Panc1 (cell line): ENCODE measurements at regions not wholly inside any gene's neighbourhood (a gene's known extent, or its start where the extent isn't known, plus 50 kb on each side); places are given as distances from the start of the nearest gene placed in this dataset.

Experiments
- ATAC-seq: fragments of 200-7000 bp; cut with Tn5 transposase; 2 replicates; pipeline ENCODE4 v1.9.1; 2020; ENCODE audit warnings: mild to moderate bottlenecking, moderate library complexity
- BruUV-seq: library from RNA; stranded (reverse); fragments of 400-500 nt; replicated peaks from 2 replicates; lab custom pipeline; 2021; lab: Mats Ljungman, UMichigan
- CTCF ChIA-PET: fragments of 300-600 bp; sonication (Branson Sonifier 250); formaldehyde crosslinking; loops from one replicate; lab custom pipeline; 2022; ENCODE audit warnings: antibody characterized with exemption; lab: Charles Lee
- POLR2A ChIA-PET: fragments of 300-600 bp; sonication (Branson Sonifier 250); formaldehyde crosslinking; loops from one replicate; lab custom pipeline; 2022; ENCODE audit warnings: antibody characterized with exemption; lab: Charles Lee
- DNase-seq: peaks from one replicate; pipeline ENCODE4 v3.0.0-alpha.2; 2010; ENCODE audit warnings: low read depth, low spot score
- H3K27ac ChIP-seq: 2 replicates; pipeline ENCODE4 v1.5.1; 2011; ENCODE audit warnings: mild to moderate bottlenecking, low read length, inconsistent platforms
- H3K27me3 ChIP-seq: fragments of 200-500 bp; sonication (Bioruptor generic); 2 replicates; pipeline ENCODE4 v1.6.0; 2014; ENCODE audit warnings: low read length, inconsistent platforms; ENCODE audit not compliant: control insufficient read depth, insufficient read depth
- H3K36me3 ChIP-seq: fragments of 200-500 bp; sonication (Bioruptor generic); 2 replicates; pipeline ENCODE4 v1.5.1; 2014; ENCODE audit warnings: inconsistent platforms, mild to moderate bottlenecking, low read length, moderate library complexity; ENCODE audit not compliant: control insufficient read depth, insufficient read depth
- H3K4me1 ChIP-seq: 2 replicates; pipeline ENCODE4 v1.5.1; 2011; ENCODE audit warnings: inconsistent platforms, mild to moderate bottlenecking, low read length, moderate library complexity; ENCODE audit not compliant: control insufficient read depth, insufficient read depth
- H3K4me3 ChIP-seq, 2 experiments: 2 replicates each; pipeline ENCODE4 v1.5.1; 2011 to 2012; ENCODE audit warnings: low read depth in 2 of 2, low read length in 2 of 2, mild to moderate bottlenecking in 2 of 2, inconsistent platforms in 1 of 2, moderate library complexity in 1 of 2
- H3K9me3 ChIP-seq: fragments of 200-500 bp; sonication (Bioruptor generic); 2 replicates; pipeline ENCODE4 v1.5.1; 2014; ENCODE audit warnings: low read depth, mild to moderate bottlenecking, inconsistent platforms, low read length, moderate library complexity; ENCODE audit not compliant: control insufficient read depth, insufficient read depth
- POLR2AphosphoS5 ChIP-seq: IDR thresholded peaks from 2 replicates; pipeline ENCODE4 v1.6.1; 2012; ENCODE audit warnings: mild to moderate bottlenecking, low read depth, low read length, moderate library complexity
- SIN3A ChIP-seq: IDR thresholded peaks from 2 replicates; pipeline ENCODE4 v1.6.1; 2012; ENCODE audit warnings: low read depth, mild to moderate bottlenecking, low read length, moderate library complexity, borderline replicate concordance; ENCODE audit not compliant: insufficient read depth
- TCF7L2 ChIP-seq: IDR thresholded peaks from 2 replicates; pipeline ENCODE4 v1.6.1; 2011; ENCODE audit warnings: mild to moderate bottlenecking, low read depth, low read length, inconsistent platforms
- in situ Hi-C: cut with HindIII; loops from 2 replicates; pipeline ENCODE4 v1.10.0; 2016; ENCODE audit warnings: low sequenced_read_pairs, low pct_unique_long_range_greater_than_20kb
- intact Hi-C: fragments of 100-400 bp; cut with micrococcal nuclease; formaldehyde crosslinking; loops from one replicate; pipeline ENCODE4 v1.10.0; 2022; ENCODE audit not compliant: unreplicated experiment
- TF ChIP-seq, protein P1 (sequence below): fragments of 450-650 bp; IDR thresholded peaks from 2 replicates; pipeline ENCODE4 v1.5.1; 2017; ENCODE audit warnings: mild to moderate bottlenecking
- TF ChIP-seq, protein P2 (sequence below), 2 experiments: IDR thresholded peaks; 2 replicates each; pipeline ENCODE4 v1.6.1; 2011 to 2012; ENCODE audit warnings: low read depth in 2 of 2, control low read depth in 1 of 2, low read length in 1 of 2, mild to moderate bottlenecking in 1 of 2, moderate library complexity in 1 of 2; ENCODE audit not compliant: insufficient read depth in 1 of 2

GRCh38 chr11:31922450-31922849 lies 111.3 kb upstream of the PAX6 start:
- intact Hi-C loops (no loop called here), in situ Hi-C loops (no loop called here)
- ATAC-seq (no peak), DNase-seq (no peak)
- TF ChIP-seq, protein P1, sequence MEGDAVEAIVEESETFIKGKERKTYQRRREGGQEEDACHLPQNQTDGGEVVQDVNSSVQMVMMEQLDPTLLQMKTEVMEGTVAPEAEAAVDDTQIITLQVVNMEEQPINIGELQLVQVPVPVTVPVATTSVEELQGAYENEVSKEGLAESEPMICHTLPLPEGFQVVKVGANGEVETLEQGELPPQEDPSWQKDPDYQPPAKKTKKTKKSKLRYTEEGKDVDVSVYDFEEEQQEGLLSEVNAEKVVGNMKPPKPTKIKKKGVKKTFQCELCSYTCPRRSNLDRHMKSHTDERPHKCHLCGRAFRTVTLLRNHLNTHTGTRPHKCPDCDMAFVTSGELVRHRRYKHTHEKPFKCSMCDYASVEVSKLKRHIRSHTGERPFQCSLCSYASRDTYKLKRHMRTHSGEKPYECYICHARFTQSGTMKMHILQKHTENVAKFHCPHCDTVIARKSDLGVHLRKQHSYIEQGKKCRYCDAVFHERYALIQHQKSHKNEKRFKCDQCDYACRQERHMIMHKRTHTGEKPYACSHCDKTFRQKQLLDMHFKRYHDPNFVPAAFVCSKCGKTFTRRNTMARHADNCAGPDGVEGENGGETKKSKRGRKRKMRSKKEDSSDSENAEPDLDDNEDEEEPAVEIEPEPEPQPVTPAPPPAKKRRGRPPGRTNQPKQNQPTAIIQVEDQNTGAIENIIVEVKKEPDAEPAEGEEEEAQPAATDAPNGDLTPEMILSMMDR = no peak
- no peak for TF ChIP-seq POLR2AphosphoS5
- no peak for TF ChIP-seq TCF7L2
- TF ChIP-seq SIN3A = no peak
- TF ChIP-seq, protein P2, sequence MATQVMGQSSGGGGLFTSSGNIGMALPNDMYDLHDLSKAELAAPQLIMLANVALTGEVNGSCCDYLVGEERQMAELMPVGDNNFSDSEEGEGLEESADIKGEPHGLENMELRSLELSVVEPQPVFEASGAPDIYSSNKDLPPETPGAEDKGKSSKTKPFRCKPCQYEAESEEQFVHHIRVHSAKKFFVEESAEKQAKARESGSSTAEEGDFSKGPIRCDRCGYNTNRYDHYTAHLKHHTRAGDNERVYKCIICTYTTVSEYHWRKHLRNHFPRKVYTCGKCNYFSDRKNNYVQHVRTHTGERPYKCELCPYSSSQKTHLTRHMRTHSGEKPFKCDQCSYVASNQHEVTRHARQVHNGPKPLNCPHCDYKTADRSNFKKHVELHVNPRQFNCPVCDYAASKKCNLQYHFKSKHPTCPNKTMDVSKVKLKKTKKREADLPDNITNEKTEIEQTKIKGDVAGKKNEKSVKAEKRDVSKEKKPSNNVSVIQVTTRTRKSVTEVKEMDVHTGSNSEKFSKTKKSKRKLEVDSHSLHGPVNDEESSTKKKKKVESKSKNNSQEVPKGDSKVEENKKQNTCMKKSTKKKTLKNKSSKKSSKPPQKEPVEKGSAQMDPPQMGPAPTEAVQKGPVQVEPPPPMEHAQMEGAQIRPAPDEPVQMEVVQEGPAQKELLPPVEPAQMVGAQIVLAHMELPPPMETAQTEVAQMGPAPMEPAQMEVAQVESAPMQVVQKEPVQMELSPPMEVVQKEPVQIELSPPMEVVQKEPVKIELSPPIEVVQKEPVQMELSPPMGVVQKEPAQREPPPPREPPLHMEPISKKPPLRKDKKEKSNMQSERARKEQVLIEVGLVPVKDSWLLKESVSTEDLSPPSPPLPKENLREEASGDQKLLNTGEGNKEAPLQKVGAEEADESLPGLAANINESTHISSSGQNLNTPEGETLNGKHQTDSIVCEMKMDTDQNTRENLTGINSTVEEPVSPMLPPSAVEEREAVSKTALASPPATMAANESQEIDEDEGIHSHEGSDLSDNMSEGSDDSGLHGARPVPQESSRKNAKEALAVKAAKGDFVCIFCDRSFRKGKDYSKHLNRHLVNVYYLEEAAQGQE (IDR thresholded peaks at IDR 0.05; ENCODE audit: insufficient read depth in 1 of 2, low read depth in 2 of 2, low read length in 1 of 2) = no peak
- Histone ChIP-seq H3K36me3 (no peaks in the 10 kb centered on the region), H3K27me3 (peaks cover 6% of the 10 kb centered on the region), H3K9me3 (no peaks in the 10 kb centered on the region), H3K27ac (no peak overlapping the region), H3K4me3 (no peak overlapping the region), H3K4me1 (no peaks in the 10 kb centered on the region)
- CTCF ChIA-PET = no interaction called here
- POLR2A ChIA-PET = no interaction called here
- BruUV-seq = no TSS peak

DNA sequence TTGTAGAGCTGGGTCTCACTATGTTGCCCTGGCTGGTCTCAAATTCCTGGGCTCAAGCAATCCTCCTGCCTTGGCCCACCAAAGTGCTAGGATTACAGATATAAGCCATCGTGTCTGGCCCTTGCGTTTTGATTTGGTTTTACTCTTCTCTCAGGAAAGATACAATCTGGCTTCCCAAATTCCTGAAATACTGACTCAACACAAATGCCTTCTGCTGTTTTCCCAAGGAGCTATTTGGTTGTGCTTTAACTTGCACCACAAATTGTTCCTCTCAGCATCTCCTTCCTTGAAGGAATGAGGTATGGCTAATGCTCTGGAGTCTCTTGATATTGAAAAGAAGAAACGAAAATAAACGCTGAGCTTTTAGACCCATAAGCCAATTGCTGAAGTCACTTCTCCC lies 110.0 kb upstream of the PAX6 start:
- BruUV-seq = no TSS peak
- peaks cover 6% of the 10 kb centered on the region for H3K27me3 ChIP-seq
- H3K9me3 ChIP-seq = no peaks in the 10 kb centered on the region
- no peak overlapping the region for H3K4me3 ChIP-seq
- ChIA-PET CTCF (no interaction called here), POLR2A (no interaction called here)
- in situ Hi-C loops = no loop called here
- no peaks in the 10 kb centered on the region for H3K4me1 ChIP-seq
- intact Hi-C loops = no loop called here
- ATAC-seq (no peak), DNase-seq (no peak)
- TF ChIP-seq, protein P2 (IDR thresholded peaks at IDR 0.05; ENCODE audit: insufficient read depth in 1 of 2, low read depth in 2 of 2, low read length in 1 of 2) = no peak
- no peak for TF ChIP-seq SIN3A
- TF ChIP-seq, protein P1 = no peak
- TF ChIP-seq TCF7L2 = no peak
- TF ChIP-seq POLR2AphosphoS5 = no peak
- no peak overlapping the region for H3K27ac ChIP-seq
- no peaks in the 10 kb centered on the region for H3K36me3 ChIP-seq
